ENCODE measurements at regions not wholly inside any gene's neighbourhood (a gene's known extent, or its start where the extent isn't known, plus 50 kb on each side); places are given as distances from the start of the nearest gene placed in this dataset.

- Histone ChIP-seq H3K27me3 (ENCODE audit: low read length) (no peaks in the 10 kb centered on the region), H4K20me1 (ENCODE audit: low read depth, low read length) (no peaks in the 10 kb centered on the region), H3K27ac (ENCODE audit: low read depth, low read length) (no peak overlapping the region), H3K9me2 (replicated peaks; ENCODE audit: insufficient read depth, low read length) (no peaks in the 10 kb centered on the region), H3K4me3 (ENCODE audit: insufficient read depth, low read length, poor library complexity, severe bottlenecking) (no peak overlapping the region), H2AFZ (ENCODE audit: low read depth, low read length, severe bottlenecking) (no peak overlapping the region), H3K4me2 (ENCODE audit: low read depth, low read length, poor library complexity, severe bottlenecking) (no peak overlapping the region), H3K79me2 (ENCODE audit: insufficient read depth, low read length) (no peaks in the 10 kb centered on the region), H3F3A (ENCODE audit: insufficient read depth) (no peaks in the 10 kb centered on the region), H3K9ac (ENCODE audit: low read length) (no peak overlapping the region), H3K36me3 (ENCODE audit: low read length) (no peaks in the 10 kb centered on the region), H3K9me3 (ENCODE audit: insufficient read depth, low read length) (no peaks in the 10 kb centered on the region)
- TF ChIP-seq CTCF (IDR thresholded peaks at IDR 0.05; ENCODE audit: insufficient read depth, low read length, poor library complexity, severe bottlenecking) (no peak), EZH2phosphoT487 (conservative IDR thresholded peaks at IDR 0.05; ENCODE audit: low read length) (no peak)
Observed at GRCh38 chr15:67977414-67978089, 76.6 kb upstream of the PIAS1 start.

- no peak overlapping the region for H3K4me3 ChIP-seq (ENCODE audit: insufficient read depth, low read length, poor library complexity, severe bottlenecking)
- no peak overlapping the region for H3K9ac ChIP-seq (ENCODE audit: low read length)
- no peak overlapping the region for H3K4me2 ChIP-seq (ENCODE audit: low read depth, low read length, poor library complexity, severe bottlenecking)
- H3K27ac ChIP-seq (ENCODE audit: low read depth, low read length): no peak overlapping the region
- H3F3A ChIP-seq (ENCODE audit: insufficient read depth): no peaks in the 10 kb centered on the region
- no peaks in the 10 kb centered on the region for H4K20me1 ChIP-seq (ENCODE audit: low read depth, low read length)
- H3K9me3 ChIP-seq (ENCODE audit: insufficient read depth, low read length): no peaks in the 10 kb centered on the region
- no peaks in the 10 kb centered on the region for H3K9me2 ChIP-seq (replicated peaks; ENCODE audit: insufficient read depth, low read length)
- TF ChIP-seq CTCF (IDR thresholded peaks at IDR 0.05; ENCODE audit: insufficient read depth, low read length, poor library complexity, severe bottlenecking) (no peak), EZH2phosphoT487 (conservative IDR thresholded peaks at IDR 0.05; ENCODE audit: low read length) (no peak)
- no peaks in the 10 kb centered on the region for H3K36me3 ChIP-seq (ENCODE audit: low read length)
- no peaks in the 10 kb centered on the region for H3K27me3 ChIP-seq (ENCODE audit: low read length)
- H2AFZ ChIP-seq (ENCODE audit: low read depth, low read length, severe bottlenecking): no peak overlapping the region
- no peaks in the 10 kb centered on the region for H3K79me2 ChIP-seq (ENCODE audit: insufficient read depth, low read length)
Observed at GRCh38 chr15:67979281-67979680, 74.8 kb upstream of the PIAS1 start.

- no peak overlapping the region for H3K4me2 ChIP-seq (ENCODE audit: low read depth, low read length, poor library complexity, severe bottlenecking)
- no peak overlapping the region for H2AFZ ChIP-seq (ENCODE audit: low read depth, low read length, severe bottlenecking)
- no peaks in the 10 kb centered on the region for H3K27me3 ChIP-seq (ENCODE audit: low read length)
- no peak overlapping the region for H3K4me3 ChIP-seq (ENCODE audit: insufficient read depth, low read length, poor library complexity, severe bottlenecking)
- H3K36me3 ChIP-seq (ENCODE audit: low read length): no peaks in the 10 kb centered on the region
- no peak overlapping the region for H3K27ac ChIP-seq (ENCODE audit: low read depth, low read length)
- TF ChIP-seq EZH2phosphoT487 (conservative IDR thresholded peaks at IDR 0.05; ENCODE audit: low read length) (no peak), CTCF (IDR thresholded peaks at IDR 0.05; ENCODE audit: insufficient read depth, low read length, poor library complexity, severe bottlenecking) (no peak)
- no peaks in the 10 kb centered on the region for H4K20me1 ChIP-seq (ENCODE audit: low read depth, low read length)
- H3F3A ChIP-seq (ENCODE audit: insufficient read depth): no peaks in the 10 kb centered on the region
- H3K9ac ChIP-seq (ENCODE audit: low read length): no peak overlapping the region
- no peaks in the 10 kb centered on the region for H3K9me3 ChIP-seq (ENCODE audit: insufficient read depth, low read length)
- H3K79me2 ChIP-seq (ENCODE audit: insufficient read depth, low read length): no peaks in the 10 kb centered on the region
- H3K9me2 ChIP-seq (replicated peaks; ENCODE audit: insufficient read depth, low read length): no peaks in the 10 kb centered on the region
Observed at GRCh38 chr15:67980171-67980570, 73.9 kb upstream of the PIAS1 start.

Data from SU-DHL-6 (cell line).